UCSD-AML1 (cell line): ENCODE measurements at regions not wholly inside any gene's neighbourhood (a gene's known extent, or its start where the extent isn't known, plus 50 kb on each side); places are given as distances from the start of the nearest gene placed in this dataset.
A peak's percentile ranks its signal among the peaks of the same experiment; 100 is the strongest.

Source experiments
- DNase-seq: peaks from one replicate; lab custom pipeline; 2025; ENCODE audit not compliant: unreplicated experiment; lab: John Stamatoyannopoulos, UW

DNA sequence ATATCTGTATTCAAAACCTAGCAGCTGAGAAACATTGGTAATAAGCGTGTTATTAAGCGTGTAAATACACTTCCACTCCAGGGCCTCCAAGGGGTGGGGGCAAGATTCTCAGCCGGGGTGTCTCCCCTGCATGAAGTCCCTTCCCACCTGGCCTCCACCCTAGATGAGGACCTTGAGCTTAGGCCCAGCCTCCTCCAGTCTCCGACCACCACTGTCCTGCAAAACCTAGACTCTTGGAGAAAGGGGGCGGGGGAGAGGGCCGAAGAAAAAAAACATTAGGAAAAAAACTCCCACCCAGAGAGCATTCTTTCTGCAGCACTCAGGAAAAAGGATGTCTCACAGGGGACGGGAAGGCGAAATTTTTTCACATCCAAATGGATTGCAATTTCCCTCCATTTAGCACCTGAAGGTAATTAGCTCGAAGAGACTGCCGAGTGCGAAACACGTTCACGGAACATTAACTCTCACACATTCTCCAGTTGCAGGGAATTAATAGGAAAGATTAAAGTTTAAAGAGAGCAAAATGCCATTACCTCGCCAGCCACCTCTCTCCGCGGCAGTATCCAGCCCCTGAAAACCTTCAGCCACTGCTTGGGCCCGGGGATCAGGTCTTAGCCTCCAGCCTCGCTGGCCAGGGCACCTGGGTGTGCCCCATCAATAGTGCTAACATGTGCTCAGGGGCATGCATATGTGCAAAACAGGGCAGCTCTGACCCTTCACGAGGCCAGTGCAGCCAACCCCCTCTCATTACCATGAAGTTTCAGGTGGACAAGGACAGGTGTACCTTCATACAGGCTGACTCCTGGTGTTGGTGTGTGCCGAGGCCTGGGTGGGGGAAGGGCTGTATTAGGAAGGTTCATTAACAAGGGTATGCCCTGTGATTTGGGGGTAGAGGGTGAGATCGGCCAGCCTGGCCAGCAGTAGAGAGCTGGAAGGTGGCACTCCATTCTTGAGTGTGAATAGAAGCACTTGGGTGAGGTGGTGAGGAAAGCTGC lies 77.2 kb downstream of the HIF1AN start:
- DNase-seq, result no peak

DNA sequence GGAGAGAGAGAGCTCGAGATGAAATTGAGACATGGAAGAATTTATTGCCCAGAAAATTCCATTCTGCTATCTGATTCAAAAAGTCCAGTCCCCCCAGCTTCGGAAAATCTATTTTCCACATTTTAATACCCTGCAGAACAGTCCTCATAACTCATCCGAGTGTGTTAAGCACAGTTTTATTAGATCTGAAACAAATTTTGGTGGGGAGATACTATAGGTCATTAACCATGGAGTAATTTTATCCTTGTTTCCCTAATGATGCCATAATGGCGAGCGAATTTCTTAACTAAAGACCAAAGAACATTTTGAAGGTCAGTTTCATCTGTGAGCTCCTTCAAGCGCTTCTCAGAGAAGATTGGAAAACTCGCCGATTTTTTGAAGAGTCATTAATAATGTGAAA lies 78.1 kb downstream of the HIF1AN start:
- no peak for DNase-seq

DNA sequence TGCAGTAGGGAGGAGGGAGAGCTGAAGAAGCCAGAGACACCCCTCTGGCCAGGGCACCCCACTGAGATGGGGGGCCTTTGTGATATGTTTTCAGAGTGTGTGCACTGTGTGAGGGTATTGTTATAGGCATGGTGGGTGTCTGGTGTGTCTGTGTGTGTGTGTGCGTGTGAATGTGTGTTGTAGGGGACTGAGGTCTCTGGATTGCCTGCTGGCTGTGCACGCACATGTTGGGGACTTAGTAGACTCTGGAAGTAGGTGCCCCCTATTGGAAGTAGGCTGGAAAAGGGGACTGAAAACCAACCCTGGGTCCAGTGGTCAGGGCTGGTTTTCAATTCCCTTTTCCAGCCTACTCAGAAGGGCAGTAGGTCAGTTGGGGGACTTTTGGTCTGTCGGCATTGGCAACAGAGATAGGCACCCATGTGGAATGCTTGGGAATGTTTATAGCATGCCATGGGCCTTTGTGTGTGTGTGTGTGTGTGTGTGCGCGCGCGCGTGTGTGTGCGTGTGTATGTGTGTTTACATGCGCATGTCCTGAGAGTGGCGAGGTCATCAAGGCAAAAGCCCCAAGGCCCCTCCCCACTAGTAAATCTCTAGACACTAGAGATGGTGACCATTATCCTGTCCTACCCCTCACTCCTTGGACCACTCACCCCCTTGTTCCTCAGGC lies 78.8 kb downstream of the HIF1AN start:
- no peak for DNase-seq

DNA sequence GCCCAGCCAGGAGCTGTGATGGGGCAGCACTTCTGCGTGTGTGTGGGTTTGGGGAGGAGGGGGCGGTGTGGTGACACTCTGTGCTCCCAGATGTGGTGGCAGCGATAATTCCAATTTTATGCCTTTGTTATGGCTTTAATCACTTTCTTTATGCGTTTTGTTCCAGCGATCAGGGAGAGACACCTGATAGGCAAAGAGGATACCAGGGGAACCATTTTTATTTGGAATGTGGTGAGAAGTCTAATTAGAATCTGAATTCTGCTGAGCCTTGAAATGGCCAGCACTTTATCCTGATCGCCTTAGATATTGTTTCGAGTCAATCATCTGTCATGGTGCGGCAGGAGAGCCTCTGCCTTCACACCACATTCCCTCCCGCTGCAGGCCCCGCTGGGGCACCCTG lies 79.5 kb downstream of the HIF1AN start:
- DNase-seq, result no peak

DNA sequence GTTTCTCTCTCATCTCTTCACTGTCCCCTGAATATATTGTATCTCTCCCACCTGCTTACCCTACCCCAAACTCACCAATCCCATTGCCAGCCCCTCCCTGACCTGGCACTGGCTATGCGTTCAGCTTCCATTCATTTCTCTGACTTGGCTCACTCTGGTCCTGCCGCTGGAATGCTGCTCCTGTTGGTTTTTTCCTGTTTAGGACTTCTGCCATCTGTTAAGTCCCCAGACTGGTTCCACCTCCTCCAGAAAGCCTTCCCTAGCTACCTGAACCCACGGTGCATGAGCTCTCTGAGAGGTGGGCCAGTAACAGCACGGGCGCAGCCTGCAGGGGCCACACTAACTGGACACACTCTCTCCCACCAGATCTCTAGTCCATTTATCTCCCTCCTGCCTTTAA lies 80.2 kb downstream of the HIF1AN start:
- DNase-seq, result no peak

DNA sequence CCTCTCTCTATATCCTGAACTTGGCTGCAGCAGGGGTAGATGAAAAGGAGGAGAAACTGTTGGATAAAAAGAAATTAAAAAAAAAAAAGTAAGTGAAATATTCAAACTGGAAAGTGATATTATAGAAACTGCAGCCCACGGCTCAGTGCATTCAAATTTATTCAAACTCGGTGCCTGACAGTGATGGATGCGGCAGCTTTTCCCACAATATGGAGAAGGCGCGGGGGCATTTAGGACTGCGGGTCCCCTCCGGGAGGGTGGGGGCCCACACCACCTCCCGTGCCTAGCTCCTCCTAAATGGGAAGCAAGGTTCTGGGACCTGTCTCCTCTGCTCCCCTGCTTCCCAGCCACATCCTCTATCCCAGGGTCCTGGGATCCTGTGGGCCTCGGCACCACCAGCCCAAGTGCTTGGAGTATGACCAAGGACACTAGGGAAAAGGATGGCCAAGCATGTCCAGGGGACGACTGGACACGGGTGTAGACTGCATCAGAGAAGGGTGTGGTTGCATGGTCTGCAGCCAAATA lies 82.4 kb downstream of the HIF1AN start:
- no peak for DNase-seq

DNA sequence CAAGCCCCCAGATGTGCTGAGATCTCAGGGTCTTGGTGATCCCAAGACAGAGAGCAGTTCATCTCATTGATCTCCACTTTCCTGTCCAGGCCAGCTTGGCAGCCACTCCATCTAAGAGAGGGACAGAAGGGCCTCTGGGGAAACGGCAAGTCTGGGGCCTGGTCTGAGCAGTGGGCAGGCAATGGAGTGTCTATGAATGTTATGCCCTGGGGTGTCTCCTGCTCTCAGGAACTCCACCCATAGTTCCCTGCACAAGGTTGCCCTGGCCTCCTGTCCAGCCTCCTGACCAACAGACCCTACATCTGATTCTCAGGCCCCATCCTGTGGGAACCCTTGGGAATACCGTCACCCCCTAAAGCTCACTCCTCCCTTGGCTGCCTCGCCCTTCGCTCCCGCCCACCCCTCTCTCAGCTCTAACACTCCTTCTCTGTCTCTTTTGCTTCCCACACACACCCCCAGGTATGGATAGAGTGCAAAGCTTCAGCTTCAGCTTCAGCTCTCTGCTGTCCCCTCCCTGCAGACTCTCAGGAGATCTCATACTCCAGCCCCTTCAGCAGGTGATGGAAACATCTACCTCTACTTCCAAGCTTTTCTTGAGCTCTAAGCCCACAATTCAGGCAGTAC lies 83.0 kb downstream of the HIF1AN start:
- no peak for DNase-seq

DNA sequence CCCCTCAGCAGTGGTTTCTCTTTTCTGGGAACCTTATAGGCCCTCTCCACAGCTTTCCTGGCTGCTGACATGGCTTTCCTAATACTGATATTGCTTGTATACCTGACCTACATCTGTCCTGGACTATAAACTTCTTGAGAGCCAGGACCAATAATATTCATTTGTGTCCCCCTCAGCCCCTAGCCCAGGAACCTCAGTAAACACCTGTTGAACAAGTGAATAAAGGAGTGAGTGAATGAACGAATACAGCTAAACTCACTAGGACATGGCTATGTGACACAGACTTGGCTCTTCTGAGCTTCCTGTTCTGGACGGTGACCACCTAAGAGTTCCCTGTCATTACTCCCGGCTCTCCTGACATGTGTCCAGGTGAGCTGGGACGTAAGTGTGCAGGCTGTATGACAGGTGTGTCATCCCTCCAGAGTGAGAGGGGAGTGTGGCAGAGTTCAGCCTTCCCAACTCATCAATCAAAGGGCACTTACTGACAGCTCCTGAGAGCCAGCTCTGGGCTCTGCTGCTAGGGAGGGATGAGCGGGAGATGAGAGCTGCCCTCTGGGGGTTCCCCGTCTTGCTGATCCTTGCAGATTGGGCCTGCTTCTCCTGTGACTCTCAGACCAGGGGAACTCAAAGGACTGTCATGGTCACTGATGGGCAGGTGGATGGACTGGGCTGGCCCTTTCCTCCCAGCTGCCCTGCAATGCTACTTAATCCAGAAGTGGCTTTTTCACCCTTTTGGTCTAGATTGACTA lies 84.5 kb downstream of the HIF1AN start:
- DNase-seq, result no peak

DNA sequence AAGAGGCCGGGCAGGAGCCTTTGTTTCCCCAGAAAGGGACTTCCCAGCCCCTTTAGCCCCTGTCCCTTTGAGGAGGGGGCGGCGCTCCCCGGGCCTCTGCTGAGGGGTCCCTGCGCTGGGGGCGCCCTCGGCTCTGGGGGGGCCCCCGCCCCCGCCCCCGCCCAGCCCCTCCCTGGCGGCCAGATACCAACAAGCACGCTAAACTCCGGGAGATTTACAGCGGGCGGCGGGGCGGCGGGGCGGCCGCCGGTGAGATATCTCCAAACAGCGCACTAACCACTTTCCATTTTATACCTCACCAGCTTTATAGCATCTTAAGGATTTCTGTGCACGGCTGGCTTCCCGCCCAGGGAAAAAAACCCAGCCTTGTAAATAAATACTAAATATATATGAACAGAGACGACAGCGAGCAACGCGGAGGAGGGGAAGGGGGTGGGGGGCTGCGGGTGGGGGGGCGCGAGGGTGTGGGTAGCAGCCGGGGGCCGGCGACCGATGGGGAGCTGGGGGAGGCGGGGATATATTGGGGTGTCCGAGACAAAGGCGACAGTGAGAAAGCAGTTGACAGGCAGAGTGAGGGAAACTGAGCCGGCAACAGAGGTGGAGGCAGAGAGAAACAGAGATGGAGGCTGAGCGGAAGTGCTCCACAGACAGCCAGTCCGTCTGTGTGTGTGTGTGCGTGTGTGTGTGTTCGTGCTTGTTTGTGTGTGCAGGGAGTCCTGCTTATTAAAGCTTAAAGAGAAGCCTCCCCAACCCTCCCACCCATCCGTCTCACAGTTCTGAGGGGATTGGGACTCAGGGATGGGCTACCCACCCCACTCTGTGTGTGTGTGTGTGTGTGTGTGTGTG lies 85.8 kb downstream of the HIF1AN start:
- no peak for DNase-seq

DNA sequence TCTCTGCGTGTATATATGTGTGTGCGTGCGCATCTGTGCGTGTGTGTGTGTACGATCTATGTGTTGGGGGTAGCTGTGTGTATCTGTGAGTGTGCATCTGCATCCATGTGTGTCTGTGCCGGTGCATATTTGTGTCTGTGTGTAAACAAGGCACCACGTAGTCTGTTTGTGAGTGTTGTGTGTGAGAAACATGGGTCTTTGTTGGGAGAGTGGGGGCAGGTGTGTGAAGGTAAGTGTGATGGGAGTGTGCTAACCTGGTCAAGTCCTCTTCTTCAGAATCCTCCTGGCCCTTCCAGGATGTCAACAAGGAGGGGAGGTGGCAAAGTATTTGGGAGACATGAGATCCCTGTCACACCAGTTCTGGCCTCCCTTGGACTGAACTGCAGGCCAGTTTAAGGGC lies 87.2 kb downstream of the HIF1AN start:
- no peak for DNase-seq

DNA sequence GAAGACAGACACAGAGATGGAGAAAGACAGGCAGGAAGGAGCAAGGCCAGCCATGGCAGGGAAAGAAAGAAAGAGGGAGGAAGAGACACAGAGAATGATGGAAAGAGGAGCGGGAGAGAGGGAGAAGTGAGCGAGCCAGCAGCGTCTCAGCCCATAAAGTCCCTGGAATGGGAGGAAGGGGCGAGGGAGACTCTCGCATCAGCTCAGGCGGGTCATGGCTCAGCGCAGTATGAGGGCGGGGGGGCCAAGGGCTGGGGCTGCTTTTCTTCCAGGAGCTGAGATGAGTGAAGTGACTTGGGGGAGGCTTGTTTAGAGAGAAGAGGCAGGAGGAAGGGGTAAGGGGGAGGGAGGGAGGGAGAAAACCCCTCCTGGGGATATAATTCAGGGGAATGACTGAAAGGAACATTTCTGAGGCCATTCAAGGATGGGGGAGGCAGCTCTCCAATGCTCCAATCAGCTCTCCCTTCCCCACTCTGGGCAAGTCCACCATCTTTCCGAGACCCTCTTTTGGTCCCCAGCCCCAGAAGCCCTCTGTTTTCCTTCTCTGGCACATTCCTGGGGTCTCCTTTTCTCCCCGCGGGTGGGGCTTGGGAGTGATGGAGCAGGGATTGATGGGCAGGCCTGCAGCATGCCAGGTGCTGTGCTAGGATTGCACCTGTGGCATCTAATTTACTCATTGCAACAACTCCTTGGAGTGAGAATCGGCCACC lies 87.9 kb downstream of the HIF1AN start:
- no peak for DNase-seq

DNA sequence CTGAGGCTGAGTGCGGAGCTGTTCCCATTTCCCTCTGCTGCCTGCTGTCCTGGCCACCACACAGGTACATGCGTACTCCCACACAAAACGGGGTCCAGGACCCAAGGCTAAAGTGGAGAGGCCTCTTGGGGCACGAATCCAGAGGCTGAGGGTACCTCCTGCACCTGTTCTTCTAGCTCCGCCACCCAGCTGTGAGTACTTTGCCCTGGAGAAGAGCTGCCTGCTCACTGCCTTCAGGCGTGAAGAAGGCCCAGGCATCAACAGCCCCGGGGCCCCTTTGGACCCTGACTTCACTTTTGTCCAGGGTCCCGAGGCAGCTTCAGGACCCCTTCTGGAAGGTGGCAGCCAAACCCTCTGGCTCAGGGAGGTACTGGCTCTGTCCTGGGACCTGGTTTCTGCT lies 88.6 kb downstream of the HIF1AN start:
- DNase-seq, result no peak

DNA sequence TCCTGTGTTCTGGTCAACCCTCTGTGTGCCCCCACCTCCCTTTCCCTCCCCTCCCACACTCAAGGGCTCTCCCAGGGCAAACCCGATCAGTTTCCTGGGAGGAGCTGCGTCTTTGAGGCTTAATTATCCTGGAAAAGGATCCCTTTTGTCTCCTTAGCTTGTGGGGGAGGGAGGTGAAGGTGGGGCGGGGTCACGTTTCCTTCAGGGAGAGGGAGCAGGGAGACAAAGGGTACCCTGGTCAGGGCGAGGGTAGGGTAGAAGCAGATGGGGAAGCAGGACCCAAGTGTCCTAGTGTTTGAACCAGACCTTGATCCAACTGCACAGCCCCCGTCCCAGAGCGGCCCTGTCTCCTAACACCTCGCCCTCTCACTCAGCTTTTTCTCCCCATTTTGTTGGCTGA lies 90.1 kb downstream of the HIF1AN start:
- DNase-seq, result no peak

DNA sequence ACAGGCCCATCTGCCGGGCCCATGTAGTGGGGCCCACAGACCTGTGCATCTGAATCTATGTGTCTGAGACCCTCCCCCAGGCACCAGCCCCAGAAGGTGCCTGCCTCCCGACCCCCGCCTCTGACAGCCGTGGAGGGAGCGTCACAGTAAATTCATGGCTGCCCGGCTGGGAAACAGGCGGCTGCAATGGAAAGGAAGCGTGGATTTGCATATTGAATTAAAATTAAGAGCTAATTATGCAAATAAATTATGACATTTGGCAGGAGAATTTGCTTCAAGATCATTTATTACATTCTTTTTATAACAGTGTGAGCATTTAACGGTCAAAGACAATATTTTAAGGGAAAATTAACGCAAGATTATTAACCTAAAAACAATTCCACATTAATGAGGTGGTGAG lies 92.3 kb downstream of the HIF1AN start:
- DNase-seq, result no peak

DNA sequence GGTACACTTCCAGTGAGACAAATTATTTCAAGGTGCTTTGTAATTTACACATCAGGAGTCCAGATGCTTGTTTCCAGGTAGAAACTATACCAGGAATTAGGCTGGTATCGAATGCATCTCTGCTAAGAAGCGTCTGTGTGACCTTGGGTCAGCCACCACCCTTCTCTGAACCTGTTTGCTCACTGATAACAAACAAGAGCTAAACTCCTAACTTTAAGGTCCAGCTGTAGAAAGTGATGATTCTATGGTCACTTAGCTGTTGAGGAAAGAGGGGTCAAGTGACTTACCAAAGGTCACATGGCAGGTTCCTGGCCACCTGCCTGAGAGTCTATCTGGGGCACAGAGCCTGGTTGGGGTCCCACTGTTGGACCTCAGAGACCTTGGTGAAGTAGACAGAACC lies 95.4 kb downstream of the HIF1AN start:
- DNase-seq, result no peak

DNA sequence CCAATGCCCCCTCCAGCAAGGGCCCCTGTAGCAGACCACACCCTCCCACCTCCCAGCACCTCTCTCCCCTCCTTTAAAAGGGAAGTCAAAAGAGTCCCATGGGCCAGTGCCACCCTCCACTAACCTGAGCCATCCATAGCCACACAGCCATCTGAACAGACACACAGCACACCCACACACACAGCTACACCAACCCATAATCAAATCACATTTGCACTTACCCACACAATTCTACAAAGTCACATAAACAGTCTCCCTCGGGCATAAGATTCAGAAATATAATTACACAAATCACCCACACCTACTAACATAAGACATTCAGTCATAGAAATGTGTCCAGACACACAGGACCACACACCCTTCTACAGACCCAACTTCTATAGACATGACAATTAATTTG lies 96.3 kb downstream of the HIF1AN start:
- DNase-seq, result no peak

DNA sequence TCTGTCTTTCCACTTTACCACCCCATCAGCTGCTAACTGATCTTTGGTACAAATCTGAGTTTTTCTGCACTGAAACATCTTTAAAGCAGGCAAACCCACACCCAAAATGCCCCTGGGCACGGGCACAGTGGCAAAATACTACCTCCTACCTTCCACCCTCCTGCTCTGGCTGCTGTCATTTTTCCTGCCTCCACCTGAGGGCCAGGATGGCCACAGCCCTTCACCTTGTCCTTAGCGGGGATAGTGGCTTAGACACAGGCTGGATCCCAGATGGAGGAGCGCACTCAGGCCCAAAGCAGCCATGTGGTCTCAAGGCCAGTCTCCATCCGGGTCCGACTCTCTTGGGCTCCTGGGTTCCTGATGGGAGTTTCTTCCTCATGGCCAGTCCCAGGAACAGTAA lies 98.3 kb downstream of the HIF1AN start:
- DNase-seq, result no peak

DNA sequence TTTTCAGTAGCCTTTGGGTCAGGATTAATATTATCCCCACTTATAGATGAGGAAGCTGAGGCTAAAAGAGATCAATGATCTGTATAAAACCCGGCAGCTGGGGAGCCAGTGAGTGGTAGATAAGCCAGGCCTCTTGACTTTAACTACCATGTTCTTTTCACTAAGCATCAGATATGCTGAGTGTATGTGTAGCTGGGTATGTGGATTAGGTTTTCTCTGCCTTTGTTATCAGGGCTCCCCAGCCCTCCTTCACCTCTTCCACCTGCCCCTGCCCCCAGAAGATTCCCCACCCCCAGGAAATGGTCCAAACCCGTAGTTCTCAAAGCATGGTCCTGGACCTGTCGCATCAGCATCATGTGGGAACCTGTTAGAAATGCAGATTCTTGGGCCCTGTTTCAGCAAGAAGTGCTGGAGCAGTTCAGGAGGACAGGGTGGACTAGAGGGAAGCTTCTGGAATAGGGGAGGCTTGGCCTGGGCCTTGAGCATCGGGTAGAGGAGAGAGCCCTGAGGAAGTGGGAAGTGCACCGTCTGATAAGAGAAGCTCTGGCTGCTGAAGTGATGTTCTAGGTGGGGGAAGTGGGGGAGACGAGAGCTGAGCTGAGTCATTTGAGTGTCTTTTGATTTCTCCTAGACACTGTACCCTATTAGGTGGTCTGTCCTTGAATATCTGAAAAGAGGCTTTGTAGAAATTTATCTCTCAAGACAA lies 101.3 kb downstream of the HIF1AN start:
- DNase-seq, result no peak

DNA sequence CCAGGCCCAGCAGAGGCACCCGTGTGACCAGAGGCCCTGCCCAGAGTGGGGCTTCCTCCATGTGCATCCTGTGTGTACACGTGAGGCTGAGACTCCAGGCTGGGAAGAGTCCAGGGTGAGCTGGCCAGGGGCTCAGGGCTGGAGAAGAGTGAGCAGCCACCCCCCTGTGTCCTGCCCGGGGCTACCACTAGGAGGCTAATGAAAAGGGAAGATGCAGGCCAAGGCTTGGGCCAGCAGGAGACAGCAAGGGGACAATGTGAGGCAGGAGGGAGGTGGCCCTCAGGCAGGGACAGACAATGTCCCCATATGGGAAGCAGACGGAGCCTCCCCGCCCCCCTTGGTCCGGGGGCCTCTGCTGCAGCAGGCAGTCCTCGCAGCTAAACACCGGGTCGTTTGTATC lies 102.0 kb downstream of the HIF1AN start:
- peak; percentile 36 for DNase-seq
